BJ (cell line): ENCODE measurements at regions not wholly inside any gene's neighbourhood (a gene's known extent, or its start where the extent isn't known, plus 50 kb on each side); places are given as distances from the start of the nearest gene placed in this dataset.

ENCODE experiments used
- CTCF ChIA-PET: fragments of 350-600 bp; formaldehyde crosslinking; extraction: SDS; loops from one replicate; lab custom pipeline; 2021; ENCODE audit warnings: antibody characterized with exemption, inconsistent platforms; lab: Yijun Ruan, JAX
- POLR2A ChIA-PET: fragments of 300-600 bp; sonication (Branson Sonifier 250); formaldehyde crosslinking; extraction: SDS; loops from one replicate; lab custom pipeline; 2021; ENCODE audit warnings: antibody characterized with exemption; lab: Charles Lee
- DNase-seq: peaks from one replicate; pipeline ENCODE4 v3.0.0-alpha.2; 2011; ENCODE audit warnings: low read depth
- H3K27me3 ChIP-seq: 2 replicates; pipeline ENCODE4 v1.6.0; 2011; ENCODE audit warnings: low read length; ENCODE audit not compliant: control insufficient read depth, insufficient read depth
- H3K36me3 ChIP-seq: 2 replicates; pipeline ENCODE4 v1.5.1; 2011; ENCODE audit warnings: low read length; ENCODE audit not compliant: control insufficient read depth, insufficient read depth
- H3K4me3 ChIP-seq: 2 replicates; pipeline ENCODE4 v1.5.1; 2011; ENCODE audit warnings: low read depth, mild to moderate bottlenecking, control low read depth, low read length
- CTCF ChIP-seq: IDR thresholded peaks from 2 replicates; pipeline ENCODE4 v1.5.1; 2011; ENCODE audit warnings: low read depth, mild to moderate bottlenecking, control low read depth, inconsistent platforms, low read length, moderate library complexity; ENCODE audit not compliant: insufficient read depth

- no peak for TF ChIP-seq CTCF
- POLR2A ChIA-PET = no interaction called here
- no peak for DNase-seq
- CTCF ChIA-PET = interaction anchor here (1.2 to 1.3 kb wide), 2 partner anchors 10 to 16 kb away, joined by 4 to 5 read pairs; no protein-coding TSS in a partner anchor
- Histone ChIP-seq H3K4me3 (no peak overlapping the region), H3K27me3 (no peaks in the 10 kb centered on the region), H3K36me3 (no peaks in the 10 kb centered on the region)
Measured at GRCh38 chr5:32932241-32932935, 221.3 kb downstream of the NPR3 start.

GRCh38 chr5:32933692-32934091, 222.6 kb downstream of the NPR3 start:
- no peak for DNase-seq
- ChIA-PET CTCF (interaction anchor here (1.2 to 1.3 kb wide), 2 partner anchors 9 to 17 kb away, joined by 4 to 5 read pairs; no protein-coding TSS in a partner anchor), POLR2A (no interaction called here)
- Histone ChIP-seq H3K36me3 (no peaks in the 10 kb centered on the region), H3K4me3 (no peak overlapping the region), H3K27me3 (no peaks in the 10 kb centered on the region)
- no peak for TF ChIP-seq CTCF

GRCh38 chr5:32934529-32934928, 223.4 kb downstream of the NPR3 start:
- DNase-seq = no peak
- CTCF ChIA-PET = interaction anchor here (0.9 kb wide), 1 partner anchor 115 kb away, joined by 3 read pairs; no protein-coding TSS in a partner anchor
- Histone ChIP-seq H3K27me3 (no peaks in the 10 kb centered on the region), H3K4me3 (no peak overlapping the region), H3K36me3 (no peaks in the 10 kb centered on the region)
- POLR2A ChIA-PET = no interaction called here
- TF ChIP-seq CTCF = no peak

GRCh38 chr5:32935283-32935682, 224.2 kb downstream of the NPR3 start:
- no peaks in the 10 kb centered on the region for H3K36me3 ChIP-seq
- H3K4me3 ChIP-seq = no peak overlapping the region
- no peaks in the 10 kb centered on the region for H3K27me3 ChIP-seq
- DNase-seq = no peak
- POLR2A ChIA-PET = no interaction called here
- TF ChIP-seq CTCF = no peak
- CTCF ChIA-PET = interaction anchor here (1.3 kb wide), 1 partner anchor 19 kb away, joined by 4 read pairs; no protein-coding TSS in a partner anchor

GRCh38 chr5:32936329-32936728, 225.2 kb downstream of the NPR3 start:
- no peak for DNase-seq
- Histone ChIP-seq H3K36me3 (no peaks in the 10 kb centered on the region), H3K4me3 (no peak overlapping the region), H3K27me3 (no peaks in the 10 kb centered on the region)
- no peak for TF ChIP-seq CTCF
- POLR2A ChIA-PET = no interaction called here
- CTCF ChIA-PET = interaction anchor here (1.3 kb wide), 1 partner anchor 20 kb away, joined by 4 read pairs; no protein-coding TSS in a partner anchor
